ENCODE measurements at regions not wholly inside any gene's neighbourhood (a gene's known extent, or its start where the extent isn't known, plus 50 kb on each side); places are given as distances from the start of the nearest gene placed in this dataset.
A peak's percentile ranks its signal among the peaks of the same experiment; 100 is the strongest.
"Not testable (repeated sequence)": the region's sequence is repeated elsewhere in the genome, so short reads cannot be mapped to it uniquely, and the experiment has no call there.

DNA sequence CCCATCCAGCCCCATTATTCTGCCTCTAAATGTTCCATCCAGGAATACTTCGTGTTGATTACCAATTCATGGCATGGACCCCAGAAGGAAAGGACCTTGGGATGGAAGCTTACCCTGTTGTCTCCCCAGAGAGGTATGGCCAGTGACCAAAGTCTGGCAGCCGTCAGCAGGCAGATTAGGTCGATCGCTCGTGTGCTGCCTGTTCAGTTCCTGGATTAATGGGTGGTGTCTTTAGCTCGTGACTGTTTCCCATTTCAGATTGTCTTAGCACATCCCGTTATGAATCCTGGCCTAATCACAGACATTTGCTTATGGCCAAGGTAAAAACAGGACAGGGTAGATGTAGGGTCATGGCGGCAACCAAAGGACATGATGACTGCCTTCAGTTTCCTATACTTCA, 122.9 kb upstream of the NTF3 start:
- DNase-seq (ENCODE audit: low read depth, low spot score) = no peak

DNA sequence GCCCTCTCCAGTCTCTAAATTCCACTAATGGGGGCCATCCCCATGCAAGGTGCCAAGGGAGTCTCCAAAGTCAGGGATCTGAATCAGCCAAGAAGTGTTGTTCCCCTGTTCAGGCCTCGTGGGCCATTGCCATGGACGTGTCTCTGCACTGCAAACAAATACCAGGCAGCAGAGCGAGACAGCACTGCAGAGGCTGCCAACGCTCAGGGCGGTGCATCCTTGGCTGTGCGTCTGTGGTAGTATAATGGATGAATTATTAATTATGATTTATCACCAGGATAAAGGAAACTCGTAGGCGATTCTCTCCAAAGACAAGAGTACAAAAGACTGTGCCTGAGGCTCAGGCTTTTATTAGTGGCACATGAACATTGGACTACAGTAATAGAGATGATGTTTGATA, 122.3 kb upstream of the NTF3 start:
- DNase-seq (ENCODE audit: low read depth, low spot score) = no peak

DNA sequence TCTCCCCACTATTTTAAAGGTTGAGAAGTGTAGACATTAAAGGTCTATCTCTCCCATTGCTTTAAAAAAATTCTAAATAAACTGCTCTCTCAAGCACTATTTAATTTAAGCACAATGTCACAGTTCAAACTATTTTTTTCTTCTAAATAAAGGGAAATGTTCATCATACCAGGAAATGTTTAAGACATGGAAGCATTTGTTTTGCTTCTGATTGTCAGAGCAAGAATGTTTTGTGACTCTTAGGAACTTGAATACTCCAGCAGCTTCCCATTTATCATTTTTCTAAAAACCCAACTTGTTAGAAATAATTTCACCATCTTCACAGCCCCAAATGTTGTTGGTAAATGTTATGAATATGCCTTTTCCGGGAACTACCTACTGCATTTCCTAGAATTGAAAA, 121.8 kb upstream of the NTF3 start:
- DNase-seq (ENCODE audit: low read depth, low spot score) = no peak

GRCh38 chr12:5317556-5317955, 114.4 kb upstream of the NTF3 start:
- no peak for DNase-seq (ENCODE audit: low read depth, low spot score)

GRCh38 chr12:5318874-5319273, 113.0 kb upstream of the NTF3 start:
- DNase-seq (ENCODE audit: low read depth, low spot score) = peak; percentile 15

- no peak for DNase-seq (ENCODE audit: low read depth, low spot score)
These were observed 103.0 kb upstream of the NTF3 start for GRCh38 chr12:5328669-5329517.

GRCh38 chr12:5332551-5332950, 99.4 kb upstream of the NTF3 start:
- DNase-seq (ENCODE audit: low read depth, low spot score) = no peak

DNA sequence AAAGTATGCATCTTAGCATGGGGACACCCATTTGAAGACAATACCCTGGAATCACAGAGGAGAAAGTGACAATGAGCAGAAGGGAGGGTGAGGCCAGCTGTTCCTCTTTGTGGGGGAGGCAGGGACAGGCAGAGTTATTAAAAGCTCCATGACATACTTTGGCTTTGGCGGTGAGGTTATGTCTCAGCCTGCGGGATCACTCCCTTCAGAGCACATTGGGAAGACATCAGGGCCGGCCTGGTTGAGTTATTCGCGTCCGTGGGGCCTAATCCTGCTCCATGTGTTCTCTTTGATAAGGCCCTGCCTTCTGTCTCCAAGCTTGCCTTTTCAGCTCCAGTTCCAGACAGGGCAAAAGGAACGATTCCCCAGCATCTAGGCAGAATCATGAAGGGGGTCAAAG, 98.8 kb upstream of the NTF3 start:
- DNase-seq (ENCODE audit: low read depth, low spot score) = no peak

GRCh38 chr12:5335069-5335468, 96.8 kb upstream of the NTF3 start:
- no peak for DNase-seq (ENCODE audit: low read depth, low spot score)

DNA sequence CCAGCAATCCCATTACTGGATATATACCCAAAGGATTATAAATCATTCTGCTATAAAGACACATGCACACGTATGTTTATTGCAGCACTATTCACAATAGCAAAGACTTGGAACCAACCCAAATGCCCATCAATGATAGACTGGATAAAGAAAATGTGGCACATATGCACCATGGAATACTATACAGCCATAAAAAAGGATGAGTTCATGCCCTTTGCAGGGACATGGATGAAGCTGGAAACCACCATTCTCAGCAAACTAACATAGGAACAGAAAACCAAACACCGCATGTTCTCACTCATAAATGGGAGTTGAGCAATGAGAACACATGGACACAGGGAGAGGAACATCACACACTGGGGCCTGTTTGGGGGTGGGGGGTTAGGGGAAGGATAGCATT, 90.8 kb upstream of the NTF3 start:
- DNase-seq (ENCODE audit: low read depth, low spot score) = not testable (repeated sequence)

DNA sequence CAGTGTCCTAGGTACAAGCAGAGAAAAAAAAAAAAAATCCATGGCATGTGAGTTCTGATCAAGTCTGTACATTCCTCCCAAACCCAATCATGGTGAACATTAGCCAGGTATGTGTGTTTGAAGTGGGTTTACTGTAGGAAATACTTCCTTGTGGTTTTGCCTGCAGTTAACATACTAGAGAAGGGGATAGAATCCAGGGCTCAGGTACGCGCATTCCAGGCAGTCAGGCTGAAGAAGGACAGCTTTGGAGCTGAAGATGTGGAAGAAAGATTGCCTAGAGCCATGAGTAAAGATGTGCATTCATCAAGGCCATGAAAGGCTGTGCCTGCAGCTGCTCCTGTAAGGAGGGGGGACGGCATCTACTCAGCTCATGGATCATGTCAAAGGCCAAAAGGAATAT, 88.2 kb upstream of the NTF3 start:
- no peak for DNase-seq (ENCODE audit: low read depth, low spot score)

GRCh38 chr12:5344131-5344530, 87.8 kb upstream of the NTF3 start:
- no peak for DNase-seq (ENCODE audit: low read depth, low spot score)

GRCh38 chr12:5345534-5345933, 86.4 kb upstream of the NTF3 start:
- DNase-seq (ENCODE audit: low read depth, low spot score) = no peak

DNA sequence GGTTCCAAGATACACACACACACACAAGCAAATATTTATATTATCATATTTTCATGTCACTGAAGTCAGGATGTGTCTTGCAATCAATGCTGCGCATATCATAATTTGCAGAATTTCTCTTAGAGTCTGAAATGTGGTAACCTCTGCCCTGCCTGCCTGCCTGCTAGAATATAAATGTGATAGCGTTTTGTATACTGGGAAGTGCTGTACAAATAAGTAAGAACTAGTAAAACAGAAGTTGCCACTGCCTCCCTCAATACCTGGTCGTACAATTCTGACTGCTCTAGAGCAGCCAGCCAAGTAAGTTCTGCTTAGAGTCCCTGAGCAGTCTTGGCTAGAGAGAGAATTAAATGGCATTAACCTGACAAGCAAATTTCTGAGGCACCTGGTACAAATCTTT, 83.9 kb upstream of the NTF3 start:
- DNase-seq (ENCODE audit: low read depth, low spot score) = no peak

DNA sequence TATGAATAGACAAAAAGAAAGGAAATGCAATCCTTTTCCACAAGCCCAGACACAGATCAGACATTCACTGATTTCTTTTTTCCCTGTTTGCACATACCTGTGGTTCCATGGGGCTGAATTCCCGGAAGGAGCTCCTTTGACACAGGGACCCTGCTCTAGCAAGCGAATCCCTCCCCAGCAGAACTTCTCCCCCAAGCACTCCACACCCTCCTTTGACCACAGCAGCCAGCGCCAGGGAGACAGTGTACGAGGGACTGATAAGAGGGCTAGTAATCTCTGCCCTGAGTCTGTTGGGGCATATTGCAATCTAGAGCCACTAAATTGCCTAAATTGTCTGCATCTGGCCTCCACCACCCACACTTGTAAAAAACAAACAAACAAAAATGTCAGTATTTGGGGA, 83.4 kb upstream of the NTF3 start:
- peak; percentile 10 for DNase-seq (ENCODE audit: low read depth, low spot score)

DNA sequence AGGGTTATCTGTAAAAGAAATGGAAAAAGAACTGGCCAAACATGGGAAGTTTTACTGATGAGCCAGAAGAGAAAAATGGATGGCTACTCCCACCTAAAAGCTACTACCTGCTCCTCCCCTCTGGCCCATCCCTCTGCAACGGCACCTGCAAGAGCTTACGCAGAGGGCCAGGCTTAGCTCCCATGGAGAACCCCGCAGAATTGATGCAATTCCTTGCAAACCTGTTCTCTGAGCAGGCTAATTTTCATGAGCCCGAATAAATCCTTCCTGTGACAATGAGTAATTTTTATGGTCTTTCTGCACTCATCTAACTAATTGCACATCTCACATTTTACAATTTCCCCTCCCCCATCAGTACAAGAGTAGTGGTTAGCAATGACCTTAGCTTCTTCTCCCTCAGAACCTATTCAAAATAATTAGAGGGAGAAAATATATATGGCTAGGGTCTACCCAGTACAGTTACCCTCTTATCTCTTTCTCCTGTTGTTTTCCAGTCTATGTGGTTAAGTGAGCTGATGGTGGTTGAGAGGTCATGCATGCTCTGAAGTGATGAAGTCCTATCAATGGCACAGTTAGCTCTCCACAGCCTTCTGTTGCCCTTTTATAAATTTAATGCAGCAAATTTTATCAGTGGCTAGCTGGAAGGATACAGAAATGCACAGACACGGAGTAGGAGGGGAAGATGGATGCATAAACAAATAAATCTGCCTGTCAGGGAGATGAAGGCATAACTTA, 67.7 kb upstream of the NTF3 start:
- no peak for DNase-seq (ENCODE audit: low read depth, low spot score)

GRCh38 chr12:5369298-5369697, 62.6 kb upstream of the NTF3 start:
- DNase-seq (ENCODE audit: low read depth, low spot score) = no peak

- DNase-seq (ENCODE audit: low read depth, low spot score) = no peak
These were observed 60.3 kb upstream of the NTF3 start for GRCh38 chr12:5371631-5372030.

DNA sequence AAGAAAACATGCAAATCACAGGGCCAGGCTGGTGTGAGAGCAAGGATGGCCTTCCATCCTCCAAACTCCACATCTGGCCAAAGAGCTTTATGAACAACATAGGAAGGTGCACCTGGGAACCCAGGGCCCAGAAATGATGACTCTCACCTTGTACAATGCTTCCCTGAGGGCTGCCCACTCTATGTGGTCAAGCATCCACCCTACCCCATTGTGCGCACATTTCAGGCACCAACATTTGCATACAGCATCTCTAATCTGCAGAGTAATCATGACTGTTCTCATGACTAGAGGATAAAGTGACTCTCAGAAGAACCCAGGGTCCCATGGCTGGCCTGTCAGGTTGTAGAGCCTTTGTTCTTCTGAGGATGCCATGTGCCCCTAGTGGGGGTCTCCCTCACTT, 57.2 kb upstream of the NTF3 start:
- no peak for DNase-seq (ENCODE audit: low read depth, low spot score)

DNA sequence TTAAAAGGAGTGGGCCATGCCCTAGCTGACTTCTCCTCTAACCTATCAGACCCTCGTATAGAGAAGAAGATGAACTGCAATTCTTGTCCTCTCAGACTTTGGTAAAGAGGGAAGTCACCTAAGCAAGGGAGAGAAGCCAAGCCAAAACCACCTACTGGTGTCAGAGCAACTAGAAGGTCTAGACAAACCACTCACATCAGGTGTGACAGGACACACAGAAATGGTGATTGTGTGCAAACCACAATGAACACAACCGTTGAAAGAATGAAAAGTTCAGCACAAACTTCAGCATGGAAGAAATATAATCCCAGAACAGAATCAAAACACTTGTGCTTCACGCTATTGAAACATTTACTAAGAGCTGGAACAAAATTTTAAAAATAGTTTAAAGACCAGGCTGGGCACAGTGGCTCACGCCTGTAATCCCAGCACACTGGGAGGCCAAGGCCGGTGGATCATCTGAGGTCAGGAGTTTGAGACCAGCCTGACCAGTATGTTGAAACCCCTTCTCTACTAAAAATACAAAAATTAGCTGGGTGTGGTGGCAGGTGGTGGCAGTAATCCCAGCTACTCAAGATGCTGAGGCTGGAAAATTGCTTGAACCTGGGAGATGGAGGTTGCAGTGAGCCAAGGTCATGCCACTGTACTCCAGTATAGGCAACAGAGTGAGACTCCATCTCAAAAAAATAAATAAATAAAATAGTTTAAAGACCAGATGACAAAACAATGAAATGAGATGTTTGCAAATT, 56.2 kb upstream of the NTF3 start:
- DNase-seq (ENCODE audit: low read depth, low spot score) = no peak

DNA sequence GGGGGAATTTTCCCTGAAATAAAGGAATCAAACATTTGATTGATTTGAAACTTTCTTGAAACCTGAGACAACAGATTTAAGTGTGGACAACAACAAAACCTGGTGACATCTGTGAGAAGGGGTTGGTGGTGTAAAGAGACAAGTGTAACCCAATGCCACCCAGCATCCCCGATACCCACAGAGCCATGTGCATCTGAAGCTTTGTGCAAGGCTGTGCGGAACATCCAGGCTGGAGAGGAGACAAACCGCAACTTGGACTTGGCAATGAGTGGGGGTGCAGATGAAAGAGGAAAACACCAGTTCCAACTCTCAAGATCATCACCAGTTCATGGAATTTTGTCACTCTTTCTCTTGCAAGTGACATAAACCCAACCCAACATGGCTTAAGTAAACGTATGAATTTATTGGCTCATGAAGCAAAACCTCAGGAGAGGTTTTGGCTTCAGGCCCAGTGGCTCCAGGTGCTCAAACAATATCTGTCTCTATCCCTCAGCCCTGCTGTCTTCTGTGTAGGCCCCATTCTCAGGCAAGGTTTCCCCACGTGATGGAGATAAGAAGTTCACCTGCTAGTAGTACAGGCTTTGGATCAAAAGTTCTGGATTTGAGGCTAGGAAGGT, 55.2 kb upstream of the NTF3 start:
- no peak for DNase-seq (ENCODE audit: low read depth, low spot score)

- DNase-seq (ENCODE audit: low read depth, low spot score) = no peak
These were observed 53.8 kb upstream of the NTF3 start for GRCh38 chr12:5377997-5378592.
